LoVo (cell line): ENCODE measurements at regions not wholly inside any gene's neighbourhood (a gene's known extent, or its start where the extent isn't known, plus 50 kb on each side); places are given as distances from the start of the nearest gene placed in this dataset.
"Not testable (repeated sequence)": the region's sequence is repeated elsewhere in the genome, so short reads cannot be mapped to it uniquely, and the experiment has no call there.

ENCODE experiments used
- DNase-seq: peaks from one replicate; pipeline ENCODE4 v3.0.0-alpha.2; 2016; ENCODE audit warnings: low spot score

DNA sequence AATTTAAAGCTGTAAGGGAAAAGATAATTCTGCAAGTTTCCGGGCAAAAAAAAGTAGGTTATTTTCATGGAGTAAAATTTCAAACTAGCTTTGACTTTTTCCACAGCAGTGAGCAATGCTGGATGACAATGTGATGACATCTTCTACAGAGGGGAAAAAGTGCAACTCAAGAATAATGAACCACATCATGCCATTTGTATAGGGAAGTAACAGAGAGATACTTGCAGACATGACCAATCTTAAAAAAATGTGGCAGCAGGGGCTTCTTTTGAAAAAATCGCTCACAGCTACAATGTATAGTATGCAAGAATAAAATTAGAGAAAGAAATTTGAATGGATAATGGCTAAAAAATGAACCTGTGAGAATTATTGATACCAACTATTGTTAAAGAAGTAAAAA, 115.5 kb downstream of the DHRS2 start:
- no peak for DNase-seq

DNA sequence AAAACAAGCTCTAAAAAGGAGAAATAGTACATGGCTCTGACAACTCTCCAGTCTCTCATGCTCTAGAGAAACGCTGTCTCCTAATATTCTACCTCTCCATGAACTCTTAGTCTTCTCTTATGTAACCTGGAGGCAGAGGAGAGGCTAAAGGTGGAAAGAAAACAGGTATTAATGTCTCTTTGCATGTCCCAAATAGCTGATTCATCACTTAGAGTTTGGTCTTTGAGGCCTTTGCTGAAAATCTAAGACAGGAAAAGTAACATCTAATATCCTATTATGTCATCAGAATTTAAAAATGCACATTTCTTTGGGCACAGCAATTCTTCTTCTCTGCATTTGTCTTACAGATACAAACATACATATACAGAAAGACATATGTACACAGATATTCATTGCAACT, 127.2 kb downstream of the DHRS2 start:
- DNase-seq: no peak

DNA sequence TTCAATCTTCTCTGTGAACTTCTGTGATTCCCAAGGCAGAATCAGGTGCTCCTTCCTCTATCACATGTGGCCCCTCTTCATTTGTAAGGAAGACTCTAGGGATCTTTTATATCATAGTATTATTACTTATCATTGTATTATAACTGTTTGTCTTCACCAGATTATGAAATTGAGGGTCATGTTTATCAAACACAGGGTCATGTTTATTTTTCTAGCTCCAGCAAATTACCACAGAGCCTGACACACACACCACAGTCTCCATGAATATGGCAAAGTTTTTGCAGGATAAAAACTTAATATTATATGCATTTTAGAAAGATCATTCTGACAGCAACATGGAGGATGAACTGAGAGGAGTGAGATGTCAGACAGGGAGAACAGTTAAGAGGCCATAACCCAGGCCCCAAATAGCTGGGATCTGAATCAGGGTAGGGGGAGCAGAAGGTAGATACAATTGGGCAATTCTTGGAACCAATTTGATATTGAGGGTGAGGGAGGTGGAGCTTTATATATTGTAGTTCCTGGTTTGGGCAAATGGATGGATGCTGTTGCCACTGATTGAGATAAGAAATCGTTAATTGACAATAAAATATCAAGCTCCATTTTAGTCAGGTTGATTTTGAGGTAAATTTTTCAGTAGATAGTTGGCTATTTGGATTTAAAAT, 130.7 kb downstream of the DHRS2 start:
- no peak for DNase-seq

DNA sequence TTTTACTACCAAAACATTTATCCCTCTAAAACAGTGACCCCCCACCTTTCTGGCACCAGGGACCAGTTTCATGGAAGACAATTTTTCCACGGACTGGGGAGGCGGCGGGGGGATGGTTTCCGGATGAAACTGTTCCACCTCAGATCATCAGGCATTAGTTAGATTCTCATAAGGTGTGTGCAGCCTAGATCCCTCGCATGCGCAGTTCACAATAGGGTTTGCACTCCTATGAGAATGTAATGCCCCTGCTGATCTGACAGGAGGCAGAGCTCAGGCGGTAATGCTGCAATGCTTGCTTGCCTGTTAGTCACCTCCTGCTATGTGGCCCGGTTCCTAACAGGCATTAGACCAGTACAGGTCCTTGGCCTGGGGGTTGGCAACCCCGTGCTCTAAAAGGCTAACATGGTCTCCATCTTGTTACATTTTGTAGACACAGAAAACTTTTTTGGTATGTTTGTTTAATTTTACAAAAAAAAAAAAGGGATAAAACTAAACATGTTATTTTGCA, 133.1 kb downstream of the DHRS2 start:
- DNase-seq: not testable (repeated sequence)

DNA sequence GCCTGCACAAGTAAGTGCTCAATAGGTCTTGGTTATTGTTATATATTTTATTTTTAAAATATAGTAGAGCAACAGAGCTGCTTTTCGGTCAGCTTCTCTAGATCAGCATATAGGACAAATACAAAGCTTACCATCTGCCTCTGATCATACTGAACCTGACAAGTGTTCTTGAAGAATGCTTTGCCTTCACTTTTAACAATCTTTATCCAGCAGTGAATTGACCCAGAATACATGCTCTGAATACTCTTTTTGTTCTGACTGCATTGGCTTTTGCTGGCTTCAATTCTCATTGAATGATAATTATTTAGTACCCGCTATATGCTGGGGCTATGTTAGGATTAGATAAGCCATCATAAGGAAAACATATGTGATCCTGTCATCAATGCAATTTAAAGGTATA, 137.8 kb downstream of the DHRS2 start:
- DNase-seq: no peak

GRCh38 chr14:23776296-23776695, 140.1 kb downstream of the DHRS2 start:
- no peak for DNase-seq

GRCh38 chr14:23785208-23785607, 149.0 kb downstream of the DHRS2 start:
- DNase-seq: no peak

- DNase-seq: no peak
These were observed 151.3 kb downstream of the DHRS2 start for GRCh38 chr14:23787436-23787835.

DNA sequence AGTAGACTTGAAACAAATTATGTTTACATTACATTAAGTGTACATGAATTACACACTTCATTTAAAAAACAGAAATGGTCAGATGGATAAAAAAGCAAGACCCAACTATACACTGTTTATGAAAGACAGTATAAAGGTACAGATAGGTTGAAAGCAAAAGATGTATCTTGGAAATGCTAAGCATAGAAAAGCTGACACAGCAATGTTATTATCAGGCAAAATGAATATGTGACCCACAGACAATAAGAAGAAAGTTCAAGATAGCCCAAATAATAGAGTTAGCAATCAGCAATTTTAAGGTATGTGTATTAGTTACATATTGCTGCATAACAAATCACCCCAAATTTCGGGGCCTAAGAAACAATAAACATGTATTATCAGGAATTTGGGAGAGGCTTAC, 153.5 kb downstream of the DHRS2 start:
- no peak for DNase-seq

DNA sequence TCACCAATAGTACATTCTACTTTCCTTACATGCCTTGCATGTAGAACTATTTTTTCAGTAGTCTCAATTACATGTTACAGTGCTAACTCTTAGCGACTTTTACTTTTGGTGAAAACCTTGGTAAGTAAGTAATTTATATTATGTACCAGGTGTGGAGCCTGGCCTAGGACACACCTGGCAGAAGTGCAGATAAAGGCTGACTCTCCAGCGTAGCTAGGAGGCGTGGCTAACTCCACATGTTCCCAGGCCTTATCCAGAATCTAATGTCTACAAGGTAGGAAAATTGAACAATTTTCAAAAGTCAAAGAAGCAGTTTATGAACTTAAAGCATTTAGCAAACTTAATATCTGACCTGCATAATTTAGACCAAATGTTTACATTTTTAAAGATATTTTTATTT, 157.4 kb downstream of the DHRS2 start:
- no peak for DNase-seq

- DNase-seq: no peak
These were observed 152.8 kb upstream of the DHRS4 start for GRCh38 chr14:23800811-23801210.

DNA sequence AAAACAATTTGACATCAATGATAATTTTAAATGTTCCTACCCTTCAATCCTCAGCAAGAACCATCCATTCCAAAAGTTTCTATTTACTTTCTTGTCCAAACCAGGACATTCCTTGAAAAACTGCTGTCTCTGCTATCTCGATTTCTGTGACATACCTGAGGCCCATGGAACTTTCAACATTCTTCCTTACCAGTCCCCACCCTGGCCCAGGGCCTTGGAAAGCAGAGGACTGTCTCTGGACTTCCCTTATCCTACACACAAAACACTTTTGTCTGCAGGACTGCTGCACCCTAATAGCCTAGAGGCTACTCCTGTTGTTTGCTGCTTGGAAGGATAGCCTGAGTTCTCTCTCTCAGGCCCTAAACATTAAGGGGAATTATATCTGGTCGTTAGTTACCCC, 151.8 kb upstream of the DHRS4 start:
- DNase-seq: no peak

GRCh38 chr14:23804817-23805216, 148.8 kb upstream of the DHRS4 start:
- no peak for DNase-seq

GRCh38 chr14:23805761-23806160, 147.8 kb upstream of the DHRS4 start:
- no peak for DNase-seq

DNA sequence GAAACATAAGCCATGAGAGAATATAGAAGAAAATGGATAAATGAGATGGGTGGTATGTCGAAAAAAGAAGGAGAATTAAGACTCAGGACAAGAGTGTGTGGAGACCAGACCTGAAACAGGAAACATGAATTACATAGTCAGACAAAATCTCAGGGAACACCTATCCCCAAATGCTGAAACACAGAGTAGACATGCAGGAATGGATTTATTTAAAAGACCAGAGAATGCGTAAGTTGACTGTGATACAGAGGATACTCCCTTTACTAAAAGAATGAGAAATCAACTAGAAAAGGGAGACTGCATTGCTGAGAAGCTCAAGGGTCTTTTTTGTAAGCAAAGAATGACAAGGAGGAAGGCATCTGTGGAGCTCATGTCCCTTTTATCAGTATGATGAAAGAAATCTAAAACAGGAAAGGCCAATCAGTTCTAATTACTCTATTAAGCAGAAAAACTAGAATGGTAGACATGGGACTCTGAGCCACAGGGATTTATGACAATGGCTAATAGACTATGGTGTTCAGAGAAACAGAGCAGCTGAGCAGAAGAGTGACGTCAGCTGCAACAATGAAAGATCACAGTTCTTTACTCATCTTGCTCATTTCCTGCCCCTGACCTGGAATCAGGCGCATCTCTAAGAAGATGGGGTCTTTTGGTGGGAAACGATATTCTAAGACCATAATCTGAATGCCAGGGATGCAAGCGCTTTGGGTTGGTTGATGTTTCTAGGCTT, 138.9 kb upstream of the DHRS4 start:
- no peak for DNase-seq

DNA sequence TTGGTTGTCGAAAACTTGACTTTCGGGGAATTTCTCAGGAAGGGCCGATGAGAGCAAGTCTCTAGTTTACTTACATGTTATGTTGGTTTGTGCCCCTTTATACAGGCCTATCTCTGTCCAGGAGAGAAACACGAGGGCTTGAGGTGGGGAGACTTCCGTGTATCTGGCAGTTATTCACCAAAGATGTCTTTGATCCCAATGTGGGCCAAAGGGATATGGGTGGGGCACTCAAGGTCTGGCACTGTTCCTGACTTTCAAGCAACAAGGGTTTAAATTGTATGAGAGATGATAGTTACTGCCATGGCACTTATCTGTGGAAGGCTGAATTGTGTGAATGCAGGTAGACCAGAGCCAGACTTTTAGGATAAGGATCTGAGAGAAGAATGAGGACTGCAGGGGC, 137.2 kb upstream of the DHRS4 start:
- peak; percentile 61 for DNase-seq

- DNase-seq: no peak
These were observed 136.3 kb upstream of the DHRS4 start for GRCh38 chr14:23817164-23817767.

DNA sequence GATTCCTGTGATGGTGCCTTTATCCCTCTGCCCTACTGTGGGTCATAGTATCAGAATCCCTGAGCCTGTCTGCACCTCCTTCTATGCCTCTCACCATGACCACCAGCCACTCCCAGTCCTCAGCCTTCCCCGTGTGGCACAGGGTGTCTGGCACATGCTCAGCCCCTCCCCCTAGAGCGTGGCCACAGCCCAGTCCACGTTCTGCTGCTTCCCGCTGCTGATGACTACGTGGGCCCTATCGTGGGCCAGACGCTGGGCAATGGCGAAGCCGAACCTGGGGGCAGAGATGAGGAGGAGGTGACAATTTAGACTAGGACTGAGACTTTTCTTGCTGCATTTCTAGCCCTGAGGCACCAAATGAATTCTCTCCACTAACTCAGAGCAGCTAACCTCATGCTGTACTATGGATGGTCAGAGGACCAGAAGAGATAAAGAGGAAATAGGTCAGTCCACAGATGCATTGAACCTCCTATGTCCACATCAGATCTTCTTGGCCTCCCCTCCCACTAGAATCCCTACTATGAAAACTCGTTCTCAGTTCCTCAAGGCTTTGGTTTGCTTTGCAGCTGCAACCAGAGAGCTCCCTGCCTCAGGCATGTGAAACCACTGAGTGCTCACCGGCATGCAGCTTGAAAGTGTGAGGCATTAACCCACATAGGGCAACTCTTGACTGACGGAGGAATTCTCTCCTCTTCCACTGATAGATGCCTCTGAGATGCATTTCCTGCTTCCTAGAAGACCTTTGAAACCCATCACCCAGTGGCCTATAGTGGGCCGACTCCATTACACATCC, 126.3 kb upstream of the DHRS4 start:
- DNase-seq: no peak

GRCh38 chr14:23828001-23828400, 125.6 kb upstream of the DHRS4 start:
- DNase-seq: peak; percentile 70

DNA sequence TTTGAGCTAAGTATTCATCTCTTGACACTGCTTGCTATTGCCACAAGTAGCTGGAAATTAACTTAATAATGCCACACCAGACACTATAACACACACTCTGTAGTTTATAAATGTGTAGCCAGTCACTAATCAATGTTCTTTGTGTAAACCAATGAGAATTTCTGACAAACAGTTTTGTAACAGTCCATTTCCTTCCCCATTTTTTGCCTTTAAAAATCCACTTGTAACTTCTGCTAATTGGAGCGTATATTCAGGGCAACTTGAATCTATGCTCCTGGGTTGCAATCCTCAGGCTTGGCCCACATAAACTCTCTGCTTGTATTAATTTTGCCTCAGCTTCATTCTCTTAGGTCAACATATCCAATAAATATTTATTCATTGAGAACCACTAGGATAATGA, 125.0 kb upstream of the DHRS4 start:
- DNase-seq: no peak

GRCh38 chr14:23829736-23830471, 123.7 kb upstream of the DHRS4 start:
- DNase-seq: peak; percentile 96

DNA sequence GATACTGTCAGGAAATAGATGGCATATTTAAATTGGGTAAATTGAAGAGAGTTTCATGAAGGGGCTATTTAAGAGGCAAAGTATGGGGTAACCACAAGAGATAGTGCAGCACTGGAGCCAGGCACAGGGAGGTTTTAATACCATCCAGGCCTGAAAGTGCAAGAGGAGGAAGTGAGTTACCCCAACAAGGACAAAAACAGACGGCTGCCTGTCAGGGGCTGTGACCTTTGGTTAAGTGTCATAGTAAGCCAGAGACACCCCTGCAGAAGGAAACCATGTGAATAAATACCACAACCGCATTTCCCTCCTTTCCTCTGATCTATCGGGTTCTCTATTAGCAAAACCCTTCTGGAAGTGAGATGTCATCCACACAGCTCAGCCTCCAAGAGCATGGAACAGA, 122.0 kb upstream of the DHRS4 start:
- DNase-seq: no peak
